PFSK-1 (cell line): ENCODE measurements at regions not wholly inside any gene's neighbourhood (a gene's known extent, or its start where the extent isn't known, plus 50 kb on each side); places are given as distances from the start of the nearest gene placed in this dataset.

Experiments used
- FOXP2 ChIP-seq: optimal IDR thresholded peaks from 2 replicates; pipeline ENCODE3; 2011; ENCODE audit warnings: borderline replicate concordance, control low read depth, inconsistent platforms; ENCODE audit not compliant: insufficient read depth; ENCODE audit errors: extremely low read length, extremely low read depth
- POLR2AphosphoS5 ChIP-seq: IDR thresholded peaks from 2 replicates; pipeline ENCODE4 v1.6.1; 2012; ENCODE audit warnings: low read depth, mild to moderate bottlenecking, control low read depth, low read length, moderate library complexity
- SIN3A ChIP-seq: IDR thresholded peaks from 2 replicates; pipeline ENCODE4 v1.6.1; 2012; ENCODE audit warnings: mild to moderate bottlenecking, low read length, moderate library complexity, borderline replicate concordance; ENCODE audit not compliant: insufficient read depth
- TAF1 ChIP-seq: IDR thresholded peaks from 2 replicates; pipeline ENCODE4 v1.6.1; 2012; ENCODE audit warnings: low read length, control low read depth, borderline replicate concordance; ENCODE audit not compliant: insufficient read depth
- TF ChIP-seq, protein P1 (sequence below), 2 experiments: IDR thresholded peaks; 2 replicates each; pipeline versions ENCODE4 v1.6.1 to v1.8.0; 2011 to 2012; ENCODE audit warnings: low read depth in 2 of 2, low read length in 2 of 2, control low read depth in 1 of 2, inconsistent platforms in 1 of 2, mild to moderate bottlenecking in 1 of 2, moderate library complexity in 1 of 2; ENCODE audit not compliant: insufficient read depth in 1 of 2

DNA sequence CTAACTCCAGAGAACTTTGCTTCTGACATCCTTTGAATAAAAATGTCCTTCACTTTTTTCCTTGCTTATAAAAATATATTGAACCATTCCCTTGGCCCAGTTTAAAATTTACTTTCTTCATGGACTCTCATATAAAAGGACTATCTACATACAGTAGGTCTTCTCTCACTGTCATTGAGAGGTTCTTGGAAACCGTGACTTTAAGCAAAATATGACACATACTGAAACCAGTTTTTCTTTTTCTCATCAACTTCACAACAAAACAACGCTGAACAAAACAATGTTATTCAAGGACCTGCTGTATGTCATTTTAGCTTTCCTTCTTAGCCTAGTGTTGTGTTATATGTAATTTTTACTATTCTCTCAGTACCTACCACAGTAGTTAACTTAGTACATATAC lies 496.8 kb downstream of the CENPC start:
- TF ChIP-seq, protein P1, sequence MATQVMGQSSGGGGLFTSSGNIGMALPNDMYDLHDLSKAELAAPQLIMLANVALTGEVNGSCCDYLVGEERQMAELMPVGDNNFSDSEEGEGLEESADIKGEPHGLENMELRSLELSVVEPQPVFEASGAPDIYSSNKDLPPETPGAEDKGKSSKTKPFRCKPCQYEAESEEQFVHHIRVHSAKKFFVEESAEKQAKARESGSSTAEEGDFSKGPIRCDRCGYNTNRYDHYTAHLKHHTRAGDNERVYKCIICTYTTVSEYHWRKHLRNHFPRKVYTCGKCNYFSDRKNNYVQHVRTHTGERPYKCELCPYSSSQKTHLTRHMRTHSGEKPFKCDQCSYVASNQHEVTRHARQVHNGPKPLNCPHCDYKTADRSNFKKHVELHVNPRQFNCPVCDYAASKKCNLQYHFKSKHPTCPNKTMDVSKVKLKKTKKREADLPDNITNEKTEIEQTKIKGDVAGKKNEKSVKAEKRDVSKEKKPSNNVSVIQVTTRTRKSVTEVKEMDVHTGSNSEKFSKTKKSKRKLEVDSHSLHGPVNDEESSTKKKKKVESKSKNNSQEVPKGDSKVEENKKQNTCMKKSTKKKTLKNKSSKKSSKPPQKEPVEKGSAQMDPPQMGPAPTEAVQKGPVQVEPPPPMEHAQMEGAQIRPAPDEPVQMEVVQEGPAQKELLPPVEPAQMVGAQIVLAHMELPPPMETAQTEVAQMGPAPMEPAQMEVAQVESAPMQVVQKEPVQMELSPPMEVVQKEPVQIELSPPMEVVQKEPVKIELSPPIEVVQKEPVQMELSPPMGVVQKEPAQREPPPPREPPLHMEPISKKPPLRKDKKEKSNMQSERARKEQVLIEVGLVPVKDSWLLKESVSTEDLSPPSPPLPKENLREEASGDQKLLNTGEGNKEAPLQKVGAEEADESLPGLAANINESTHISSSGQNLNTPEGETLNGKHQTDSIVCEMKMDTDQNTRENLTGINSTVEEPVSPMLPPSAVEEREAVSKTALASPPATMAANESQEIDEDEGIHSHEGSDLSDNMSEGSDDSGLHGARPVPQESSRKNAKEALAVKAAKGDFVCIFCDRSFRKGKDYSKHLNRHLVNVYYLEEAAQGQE (IDR thresholded peaks at IDR 0.05; ENCODE audit: insufficient read depth in 1 of 2, low read depth in 2 of 2, low read length in 2 of 2) = no peak
- no peak for TF ChIP-seq SIN3A
- no peak for TF ChIP-seq POLR2AphosphoS5
- no peak for TF ChIP-seq FOXP2
- no peak for TF ChIP-seq TAF1

DNA sequence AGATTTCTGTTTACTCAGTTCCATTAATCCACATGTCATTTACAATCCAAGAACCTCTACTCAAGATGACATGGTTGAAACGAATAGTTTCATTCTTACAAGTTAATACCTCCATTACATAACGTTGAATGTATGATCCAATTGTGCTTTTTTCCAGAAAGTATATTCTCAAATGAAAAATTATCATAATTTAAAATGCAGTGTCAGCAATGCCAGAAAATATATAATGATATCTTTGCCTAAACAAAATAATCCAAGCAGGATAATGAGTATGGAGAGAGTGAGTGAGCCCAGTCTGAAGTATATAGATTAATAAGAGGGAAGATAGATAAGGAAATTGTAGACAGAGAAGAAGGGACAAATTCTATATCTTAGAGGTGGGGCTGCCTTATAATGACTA lies 505.0 kb downstream of the CENPC start:
- TF ChIP-seq FOXP2 (no peak), SIN3A (no peak), POLR2AphosphoS5 (no peak), TAF1 (no peak)
- TF ChIP-seq, protein P1 (IDR thresholded peaks at IDR 0.05; ENCODE audit: insufficient read depth in 1 of 2, low read depth in 2 of 2, low read length in 2 of 2) = no peak

DNA sequence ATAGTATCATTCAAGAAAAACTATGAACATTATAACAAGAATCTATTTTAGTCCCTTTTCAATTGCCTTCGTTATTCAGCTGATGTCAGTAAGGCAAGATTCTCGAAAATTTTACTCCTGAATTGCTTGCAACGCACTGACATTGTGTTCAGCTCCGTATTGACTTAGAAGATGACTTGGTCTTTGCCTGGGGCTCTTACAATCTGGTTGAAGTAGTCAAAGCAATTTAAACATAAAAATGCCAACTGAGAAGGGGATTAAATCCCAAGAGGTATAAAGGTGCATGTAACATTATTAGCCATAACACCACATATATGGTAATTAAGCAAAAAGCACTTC lies 507.1 kb downstream of the CENPC start:
- TF ChIP-seq TAF1 = no peak
- no peak for TF ChIP-seq FOXP2
- no peak for TF ChIP-seq POLR2AphosphoS5
- no peak for TF ChIP-seq SIN3A
- TF ChIP-seq, protein P1 (IDR thresholded peaks at IDR 0.05; ENCODE audit: insufficient read depth in 1 of 2, low read depth in 2 of 2, low read length in 2 of 2) = no peak

DNA sequence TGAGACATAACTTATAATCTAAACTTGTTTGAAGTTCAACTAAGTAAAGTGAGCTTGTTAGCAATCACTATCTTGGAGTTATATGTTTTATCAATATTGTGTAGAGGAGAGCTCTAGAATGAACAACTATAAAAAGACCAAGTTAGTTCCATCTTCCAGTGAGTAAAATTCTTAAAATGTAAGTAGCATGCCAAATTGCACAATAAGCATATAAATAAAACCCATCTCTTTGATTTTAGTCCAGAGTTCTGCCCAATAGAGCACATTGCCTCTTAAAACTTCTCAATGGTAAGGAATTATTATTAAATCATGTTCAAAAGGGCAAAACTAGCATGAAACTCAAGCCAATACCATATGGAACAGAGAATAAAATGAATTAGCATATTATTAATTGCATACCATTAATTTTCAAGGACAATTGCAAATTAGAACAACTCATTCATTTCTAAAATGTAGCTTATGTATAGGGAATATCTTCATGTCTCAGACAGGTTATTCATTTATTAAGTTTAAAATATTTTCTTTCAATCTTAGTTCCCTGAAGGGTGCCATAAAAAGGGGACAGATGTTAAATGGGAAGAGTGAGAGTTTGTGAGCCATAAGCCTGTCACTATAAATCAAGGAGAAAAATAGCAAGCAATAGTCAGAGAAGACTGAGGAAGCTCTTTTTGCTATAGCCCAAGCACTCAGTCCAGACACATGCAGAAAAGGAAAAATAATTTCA lies 507.6 kb downstream of the CENPC start:
- TF ChIP-seq, protein P1 (IDR thresholded peaks at IDR 0.05; ENCODE audit: insufficient read depth in 1 of 2, low read depth in 2 of 2, low read length in 2 of 2) = no peak
- TF ChIP-seq POLR2AphosphoS5 (no peak), SIN3A (no peak), FOXP2 (no peak), TAF1 (no peak)

DNA sequence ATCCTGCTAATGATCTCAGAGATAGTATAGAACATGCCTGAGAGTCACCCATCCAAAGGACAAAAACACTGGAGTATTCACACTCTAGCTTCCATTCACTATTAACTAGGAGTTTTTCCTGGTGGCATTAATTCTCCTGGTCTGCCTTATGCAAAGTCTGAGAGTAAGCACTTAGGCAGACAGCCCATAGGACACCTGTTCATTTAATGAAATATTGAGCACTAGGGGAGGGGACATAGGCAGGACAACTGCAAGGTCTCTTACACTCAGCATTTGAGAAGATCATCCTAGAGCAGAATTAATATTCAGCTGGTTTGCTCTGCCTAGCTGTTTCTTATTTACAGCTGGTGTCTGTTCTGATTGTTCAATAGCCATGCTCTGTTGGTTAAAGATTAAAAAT lies 508.5 kb downstream of the CENPC start:
- TF ChIP-seq, protein P1 (IDR thresholded peaks at IDR 0.05; ENCODE audit: insufficient read depth in 1 of 2, low read depth in 2 of 2, low read length in 2 of 2) = no peak
- TF ChIP-seq POLR2AphosphoS5 = no peak
- TF ChIP-seq SIN3A = no peak
- no peak for TF ChIP-seq FOXP2
- no peak for TF ChIP-seq TAF1
